ENCODE measurements at regions not wholly inside any gene's neighbourhood (a gene's known extent, or its start where the extent isn't known, plus 50 kb on each side); places are given as distances from the start of the nearest gene placed in this dataset.

GRCh38 chr13:62829486-62829885 is 1413.8 kb upstream of the PCDH20 start:
- H3K27me3 ChIP-seq (ENCODE audit: control insufficient read depth in 4 of 4, insufficient read depth in 4 of 4, low read length in 3 of 4), result no peaks in the 10 kb centered on the region
- no peaks in the 10 kb centered on the region for H3K9me3 ChIP-seq (ENCODE audit: control insufficient read depth in 4 of 4, low read length in 3 of 4)
- TF ChIP-seq ZBTB33 (IDR thresholded peaks at IDR 0.05) (no peak), REST (IDR thresholded peaks at IDR 0.05) (no peak), FOXA1 (IDR thresholded peaks at IDR 0.05) (no peak), SP1 (IDR thresholded peaks at IDR 0.05) (no peak), GABPA (IDR thresholded peaks at IDR 0.05 in 1 of 2, conservative IDR thresholded peaks at IDR 0.05 in 1 of 2) (no peak), RAD21 (IDR thresholded peaks at IDR 0.05) (no peak), MAX (IDR thresholded peaks at IDR 0.05) (no peak), EGR1 (IDR thresholded peaks at IDR 0.05; ENCODE audit: low read depth in 2 of 2) (no peak), ATF3 (IDR thresholded peaks at IDR 0.05) (no peak), FOXA2 (IDR thresholded peaks at IDR 0.05) (no peak), YY1 (IDR thresholded peaks at IDR 0.05) (no peak), RXRA (IDR thresholded peaks at IDR 0.05) (no peak), TAF1 (conservative IDR thresholded peaks at IDR 0.05) (no peak), HNF4G (IDR thresholded peaks at IDR 0.05) (no peak), CTCF (IDR thresholded peaks at IDR 0.05; ENCODE audit: low read depth, low read length, missing input control) (no peak)
- H3K4me1 ChIP-seq (ENCODE audit: control insufficient read depth in 4 of 4, insufficient read depth in 4 of 4, low read length in 3 of 4), result no peaks in the 10 kb centered on the region
- H3K36me3 ChIP-seq (ENCODE audit: control insufficient read depth in 4 of 4, insufficient read depth in 3 of 4, low read depth in 1 of 4, low read length in 3 of 4), result no peaks in the 10 kb centered on the region
- no peak overlapping the region for H3K4me3 ChIP-seq (ENCODE audit: low read depth in 1 of 3, low read length in 3 of 3)
- no peak overlapping the region for H3K9ac ChIP-seq (ENCODE audit: low read depth in 1 of 2, low read length in 2 of 2)
- WGBS, result 90% methylated on average over 2 of the region's 2 CpGs
- DNase-seq (ENCODE audit: low spot score), result no peak
- no peak overlapping the region for H3K27ac ChIP-seq (ENCODE audit: low read depth in 1 of 2, low read length in 2 of 2)

GRCh38 chr13:62799931-62800436 is 1384.3 kb upstream of the PCDH20 start:
- no peaks in the 10 kb centered on the region for H3K4me1 ChIP-seq (ENCODE audit: control insufficient read depth in 4 of 4, insufficient read depth in 4 of 4, low read length in 3 of 4)
- H3K36me3 ChIP-seq (ENCODE audit: control insufficient read depth in 4 of 4, insufficient read depth in 3 of 4, low read depth in 1 of 4, low read length in 3 of 4), result no peaks in the 10 kb centered on the region
- H3K27me3 ChIP-seq (ENCODE audit: control insufficient read depth in 4 of 4, insufficient read depth in 4 of 4, low read length in 3 of 4), result no peaks in the 10 kb centered on the region
- 85% methylated on average over 5 of the region's 5 CpGs for WGBS
- H3K27ac ChIP-seq (ENCODE audit: low read depth in 1 of 2, low read length in 2 of 2), result no peak overlapping the region
- peaks cover 0 to 1% (median 0%) of the 10 kb centered on the region in 4 donors for H3K9me3 ChIP-seq (ENCODE audit: control insufficient read depth in 4 of 4, low read length in 3 of 4)
- no peak for TF ChIP-seq YY1 (IDR thresholded peaks at IDR 0.05)
- TF ChIP-seq RXRA (IDR thresholded peaks at IDR 0.05), result no peak
- TF ChIP-seq FOXA1 (IDR thresholded peaks at IDR 0.05), result no peak
- TF ChIP-seq MAX (IDR thresholded peaks at IDR 0.05), result no peak
- TF ChIP-seq NR2F2 (IDR thresholded peaks at IDR 0.05), result no peak
- no peak for TF ChIP-seq EGR1 (IDR thresholded peaks at IDR 0.05; ENCODE audit: low read depth in 2 of 2)
- no peak for TF ChIP-seq HNF4G (IDR thresholded peaks at IDR 0.05)
- H3K9ac ChIP-seq (ENCODE audit: low read depth in 1 of 2, low read length in 2 of 2), result no peak overlapping the region
- no peak overlapping the region for H3K4me3 ChIP-seq (ENCODE audit: low read depth in 1 of 3, low read length in 3 of 3)
- DNase-seq (ENCODE audit: low spot score), result no peak

Measured in liver (tissue), 8 donors.